ENCODE measurements at regions not wholly inside any gene's neighbourhood (a gene's known extent, or its start where the extent isn't known, plus 50 kb on each side); places are given as distances from the start of the nearest gene placed in this dataset.

DNA sequence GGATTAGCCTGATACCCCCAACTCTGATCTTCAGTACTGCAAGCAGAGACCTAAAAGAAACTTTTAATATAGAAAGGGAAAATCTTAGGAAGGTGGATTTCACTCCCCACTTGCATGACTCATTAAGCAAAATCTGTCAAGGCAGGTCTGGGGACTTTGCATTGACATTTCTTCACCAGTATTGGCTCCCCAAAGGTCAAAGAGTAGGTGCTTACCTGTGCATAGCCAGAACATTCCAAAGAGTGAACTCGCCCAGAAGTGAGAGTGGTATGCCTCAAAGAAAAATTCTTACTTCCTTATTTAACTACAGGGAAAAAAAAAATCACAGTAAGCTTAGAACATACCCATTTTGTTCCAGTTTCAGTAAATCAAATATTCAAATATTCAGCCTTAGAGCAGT is 140.9 kb upstream of the TP63 start:
- Histone ChIP-seq H3K36me3 (replicated peaks in 1 of 2; ENCODE audit: control insufficient read depth in 1 of 2, insufficient read depth in 2 of 2, low read length in 2 of 2) (no peaks in the 10 kb centered on the region), H3K79me2 (ENCODE audit: insufficient read depth, low read length) (no peaks in the 10 kb centered on the region), H3K9ac (ENCODE audit: insufficient read depth, low read length, poor library complexity, severe bottlenecking) (no peak overlapping the region), H4K20me1 (ENCODE audit: insufficient read depth, low read length) (no peaks in the 10 kb centered on the region), H3K9me3 (replicated peaks in 1 of 2; ENCODE audit: control insufficient read depth in 1 of 2, insufficient read depth in 1 of 2, low read length in 2 of 2) (no peaks in the 10 kb centered on the region), H2AFZ (ENCODE audit: insufficient read depth, low read depth, low read length, poor library complexity, severe bottlenecking) (no peak overlapping the region), H3K4me1 (ENCODE audit: control insufficient read depth in 1 of 2, insufficient read depth in 2 of 2, low read length in 2 of 2) (no peaks in the 10 kb centered on the region), H3K27me3 (ENCODE audit: control insufficient read depth in 2 of 2, insufficient read depth in 2 of 2, low read length in 2 of 2) (no peaks in the 10 kb centered on the region), H3K27ac (ENCODE audit: low read depth in 1 of 2, low read length in 2 of 2) (no peak overlapping the region), H3K4me2 (replicated peaks; ENCODE audit: extremely low read depth, low read length, poor library complexity, severe bottlenecking) (no peak overlapping the region), H3K4me3 (replicated peaks in 1 of 3; ENCODE audit: low read depth in 2 of 3, low read length in 3 of 3) (no peak overlapping the region)
- WGBS (ENCODE audit: insufficient coverage) = no CpG with 5 or more reads among the region's 1 CpG
- H3K9me3 Mint-ChIP-seq = peaks cover 0 to 3% (median 2%) of the 10 kb centered on the region in 7 donors
- no peak for DNase-seq
- no peak overlapping the region for H3K27ac Mint-ChIP-seq
- no peak overlapping the region for H3K4me3 Mint-ChIP-seq
- H3K4me1 Mint-ChIP-seq = no peaks in the 10 kb centered on the region
- no peak for TF ChIP-seq CTCF (IDR thresholded peaks at IDR 0.05)
- intact Hi-C loops (cut with micrococcal nuclease) = no loop called here
- H3K27me3 Mint-ChIP-seq (ENCODE audit: low read depth in 3 of 3) = peaks cover 0 to 3% (median 1%) of the 10 kb centered on the region in 3 donors
- no peaks in the 10 kb centered on the region for H3K36me3 Mint-ChIP-seq

GRCh38 chr3:189490749-189491148 is 140.4 kb upstream of the TP63 start:
- Histone ChIP-seq H3K27me3 (ENCODE audit: control insufficient read depth in 2 of 2, insufficient read depth in 2 of 2, low read length in 2 of 2) (no peaks in the 10 kb centered on the region), H3K9me3 (replicated peaks in 1 of 2; ENCODE audit: control insufficient read depth in 1 of 2, insufficient read depth in 1 of 2, low read length in 2 of 2) (no peaks in the 10 kb centered on the region), H3K4me2 (replicated peaks; ENCODE audit: extremely low read depth, low read length, poor library complexity, severe bottlenecking) (no peak overlapping the region), H3K9ac (ENCODE audit: insufficient read depth, low read length, poor library complexity, severe bottlenecking) (no peak overlapping the region), H4K20me1 (ENCODE audit: insufficient read depth, low read length) (no peaks in the 10 kb centered on the region), H2AFZ (ENCODE audit: insufficient read depth, low read depth, low read length, poor library complexity, severe bottlenecking) (no peak overlapping the region), H3K79me2 (ENCODE audit: insufficient read depth, low read length) (no peaks in the 10 kb centered on the region), H3K27ac (ENCODE audit: low read depth in 1 of 2, low read length in 2 of 2) (no peak overlapping the region), H3K36me3 (replicated peaks in 1 of 2; ENCODE audit: control insufficient read depth in 1 of 2, insufficient read depth in 2 of 2, low read length in 2 of 2) (no peaks in the 10 kb centered on the region), H3K4me3 (replicated peaks in 1 of 3; ENCODE audit: low read depth in 2 of 3, low read length in 3 of 3) (no peak overlapping the region), H3K4me1 (ENCODE audit: control insufficient read depth in 1 of 2, insufficient read depth in 2 of 2, low read length in 2 of 2) (no peaks in the 10 kb centered on the region)
- H3K27ac Mint-ChIP-seq = peak overlapping the region in 1 of 7 donors; percentile 26
- peaks cover 0 to 3% (median 2%) of the 10 kb centered on the region in 7 donors for H3K9me3 Mint-ChIP-seq
- no peak overlapping the region for H3K4me3 Mint-ChIP-seq
- no CpG with 5 or more reads among the region's 3 CpGs for WGBS (ENCODE audit: insufficient coverage)
- H3K4me1 Mint-ChIP-seq = no peaks in the 10 kb centered on the region
- H3K36me3 Mint-ChIP-seq = no peaks in the 10 kb centered on the region
- intact Hi-C loops (cut with micrococcal nuclease) = no loop called here
- H3K27me3 Mint-ChIP-seq (ENCODE audit: low read depth in 3 of 3) = peaks cover 0 to 3% (median 0%) of the 10 kb centered on the region in 3 donors
- no peak for TF ChIP-seq CTCF (IDR thresholded peaks at IDR 0.05)
- no peak for DNase-seq
